Mucosa of descending colon (tissue), 3 donors: ENCODE measurements at regions not wholly inside any gene's neighbourhood (a gene's known extent, or its start where the extent isn't known, plus 50 kb on each side); places are given as distances from the start of the nearest gene placed in this dataset.

ENCODE experiments used
- ATAC-seq: fragments of 200-7000 bp; cut with Tn5 transposase; one replicate; pipeline ENCODE4 v1.9.1; 2020; ENCODE audit warnings: mild to moderate bottlenecking, moderate library complexity
- DNase-seq, 3 donors: peaks; one replicate each; pipeline ENCODE4 v3.0.0-alpha.2; 2020
- H3K36me3 ChIP-seq: fragments of 200-600 bp; one replicate; pipeline ENCODE4 v1.8.0; 2021; ENCODE audit warnings: low read depth, mild to moderate bottlenecking
- H3K4me1 ChIP-seq: fragments of 200-600 bp; one replicate; pipeline ENCODE4 v1.8.0; 2021; ENCODE audit warnings: low read depth, mild to moderate bottlenecking
- H3K4me3 ChIP-seq: fragments of 200-600 bp; one replicate; pipeline ENCODE4 v1.8.0; 2021; ENCODE audit warnings: mild to moderate bottlenecking
- H3K9me3 ChIP-seq: fragments of 200-600 bp; one replicate; pipeline ENCODE4 v1.8.0; 2021; ENCODE audit warnings: mild to moderate bottlenecking
- CTCF ChIP-seq: fragments of 200-600 bp; IDR thresholded peaks from one replicate; pipeline ENCODE4 v1.8.0; 2022; ENCODE audit warnings: antibody characterized with exemption, mild to moderate bottlenecking
- intact Hi-C, 2 donors: fragments of 100-400 bp; cut with DNase I in 1 of 2; cut with micrococcal nuclease in 1 of 2; formaldehyde crosslinking; loops; one replicate each; pipeline versions ENCODE4 v1.11.0 to v1.11.1; 2022; cut with DNase I, micrococcal nuclease
- donor health status: DM: no; HTN: no; CAD: no; lungs with moderate emphysema.
- donor health status: DM: no; HTN: no; CAD: no.
- donor health status: DM: no; HTN: yes; CAD: no.

GRCh38 chr3:27779176-27779575 lies 57.1 kb upstream of the EOMES start:
- H3K4me3 ChIP-seq: no peak overlapping the region
- no peak for ATAC-seq
- DNase-seq: no peak

DNA sequence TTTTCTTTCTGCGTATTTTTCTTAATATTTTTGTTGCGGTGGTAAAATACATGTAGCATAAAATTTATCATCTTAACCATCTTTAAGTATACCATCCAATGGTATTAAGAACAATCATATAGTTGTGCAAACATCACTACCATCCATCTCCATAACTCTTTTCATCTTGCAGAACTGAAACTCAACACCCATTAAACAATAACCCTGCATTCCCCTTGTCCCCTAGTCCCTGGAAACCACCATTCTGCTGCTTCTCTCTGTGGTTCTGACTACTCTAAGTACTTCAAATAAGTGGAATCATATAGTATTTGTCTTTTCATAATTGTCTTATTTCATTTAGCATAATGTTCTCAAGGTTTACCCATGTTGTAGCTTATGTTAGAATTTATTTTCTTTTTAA lies 67.3 kb upstream of the EOMES start:
- H3K4me1 ChIP-seq: no peaks in the 10 kb centered on the region
- intact Hi-C loops: no loop called here
- H3K9me3 ChIP-seq: no peaks in the 10 kb centered on the region
- DNase-seq: no peak
- no peaks in the 10 kb centered on the region for H3K36me3 ChIP-seq
- no peak for ATAC-seq
- TF ChIP-seq CTCF: no peak
- H3K4me3 ChIP-seq: no peak overlapping the region

More at GRCh38 chr3:27779176-27779575, 57.1 kb upstream of the EOMES start:
- Histone ChIP-seq H3K9me3 (no peaks in the 10 kb centered on the region), H3K36me3 (no peaks in the 10 kb centered on the region), H3K4me1 (no peaks in the 10 kb centered on the region)
- intact Hi-C loops: no loop called here
- TF ChIP-seq CTCF: no peak

DNA sequence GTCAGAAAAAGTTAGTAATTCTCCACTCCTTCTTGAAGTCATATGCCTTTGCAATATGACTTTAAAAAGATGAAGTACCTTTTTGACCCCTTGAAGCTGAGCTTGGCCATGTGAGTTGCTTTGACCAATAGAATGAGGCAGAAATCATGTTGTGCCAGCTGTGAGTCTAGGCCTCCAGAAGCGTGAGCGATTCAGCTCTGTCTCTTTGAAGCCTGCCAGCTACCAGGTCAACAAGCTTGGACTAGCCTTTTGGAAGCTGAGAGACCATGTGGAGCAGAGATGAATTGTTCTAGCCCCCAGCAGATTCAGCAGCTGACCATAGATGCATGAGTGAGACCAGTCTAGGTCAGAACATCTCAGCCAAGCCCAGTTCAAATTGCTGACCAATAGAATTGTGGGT lies 69.8 kb upstream of the EOMES start:
- no peak for TF ChIP-seq CTCF
- no peaks in the 10 kb centered on the region for H3K9me3 ChIP-seq
- H3K36me3 ChIP-seq: no peaks in the 10 kb centered on the region
- ATAC-seq (no peak), DNase-seq (no peak)
- H3K4me3 ChIP-seq: no peak overlapping the region
- H3K4me1 ChIP-seq: no peaks in the 10 kb centered on the region
- intact Hi-C loops: no loop called here

GRCh38 chr3:27792869-27793268 lies 70.7 kb upstream of the EOMES start:
- DNase-seq (no peak), ATAC-seq (no peak)
- H3K36me3 ChIP-seq: no peaks in the 10 kb centered on the region
- H3K4me1 ChIP-seq: no peaks in the 10 kb centered on the region
- H3K4me3 ChIP-seq: no peak overlapping the region
- no peaks in the 10 kb centered on the region for H3K9me3 ChIP-seq
- intact Hi-C loops: no loop called here
- TF ChIP-seq CTCF: no peak

- ATAC-seq: no peak
- Histone ChIP-seq H3K9me3 (no peaks in the 10 kb centered on the region), H3K4me1 (no peaks in the 10 kb centered on the region), H3K4me3 (no peak overlapping the region), H3K36me3 (no peaks in the 10 kb centered on the region)
- no peak for DNase-seq
- intact Hi-C loops: no loop called here
- no peak for TF ChIP-seq CTCF
Observed at GRCh38 chr3:27794211-27794610, 72.1 kb upstream of the EOMES start.

DNA sequence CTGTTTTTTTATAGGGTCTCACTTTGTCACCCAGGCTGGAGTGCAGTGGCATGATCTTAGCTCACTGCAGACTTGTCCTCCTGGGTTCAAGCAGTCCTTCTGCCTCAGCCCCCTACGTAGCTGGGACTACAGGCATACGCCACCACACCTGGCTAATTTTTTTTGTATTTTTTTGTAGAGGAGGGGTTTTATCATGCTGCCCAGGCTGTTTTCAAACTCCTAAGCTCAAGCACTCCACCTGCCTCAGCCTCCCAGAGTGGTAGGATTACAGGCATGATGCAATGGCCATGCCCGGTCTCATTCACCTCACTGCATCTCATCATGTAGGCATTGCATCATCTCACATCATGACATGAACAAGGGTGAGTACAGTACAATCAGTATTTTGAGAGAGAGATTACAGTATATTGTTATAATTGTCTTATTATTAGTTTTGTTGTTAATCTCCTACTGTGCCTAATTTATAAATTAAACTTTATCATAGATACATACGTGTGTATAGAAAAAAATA lies 74.3 kb upstream of the EOMES start:
- ATAC-seq (no peak), DNase-seq (no peak)
- H3K36me3 ChIP-seq: no peaks in the 10 kb centered on the region
- intact Hi-C loops: no loop called here
- no peak for TF ChIP-seq CTCF
- no peaks in the 10 kb centered on the region for H3K4me1 ChIP-seq
- no peak overlapping the region for H3K4me3 ChIP-seq
- H3K9me3 ChIP-seq: no peaks in the 10 kb centered on the region
